GM11168 (cell line): ENCODE measurements at regions not wholly inside any gene's neighbourhood (a gene's known extent, or its start where the extent isn't known, plus 50 kb on each side); places are given as distances from the start of the nearest gene placed in this dataset.
"Not testable (repeated sequence)": the region's sequence is repeated elsewhere in the genome, so short reads cannot be mapped to it uniquely, and the experiment has no call there.

Source experiments
- in situ Hi-C: fragments of 300-500 bp; cut with MboI; formaldehyde crosslinking; loops from one replicate; pipeline ENCODE4 v1.12.0; 2022; ENCODE audit warnings: low sequenced_read_pairs; ENCODE audit not compliant: unreplicated experiment

DNA sequence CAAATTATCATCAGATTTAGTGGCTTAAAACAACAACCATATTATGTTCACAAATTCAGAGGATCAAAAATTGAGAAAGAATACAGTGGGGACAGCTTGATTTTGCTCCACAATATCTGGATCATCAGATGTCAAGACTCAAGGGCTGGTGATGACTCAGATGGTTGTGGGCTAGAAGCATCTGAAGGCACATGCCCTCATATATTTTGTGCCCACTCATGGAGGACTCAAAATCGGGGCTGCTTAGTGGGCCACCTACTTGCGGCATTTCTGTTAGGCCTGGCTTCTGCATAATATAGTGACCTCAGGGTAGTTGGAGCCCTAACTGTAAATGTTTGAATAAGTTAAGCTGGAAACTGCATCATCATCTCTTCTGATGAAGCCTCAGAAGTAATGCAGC, 584.5 kb downstream of the SLC16A7 start:
- in situ Hi-C loops: no loop called here

DNA sequence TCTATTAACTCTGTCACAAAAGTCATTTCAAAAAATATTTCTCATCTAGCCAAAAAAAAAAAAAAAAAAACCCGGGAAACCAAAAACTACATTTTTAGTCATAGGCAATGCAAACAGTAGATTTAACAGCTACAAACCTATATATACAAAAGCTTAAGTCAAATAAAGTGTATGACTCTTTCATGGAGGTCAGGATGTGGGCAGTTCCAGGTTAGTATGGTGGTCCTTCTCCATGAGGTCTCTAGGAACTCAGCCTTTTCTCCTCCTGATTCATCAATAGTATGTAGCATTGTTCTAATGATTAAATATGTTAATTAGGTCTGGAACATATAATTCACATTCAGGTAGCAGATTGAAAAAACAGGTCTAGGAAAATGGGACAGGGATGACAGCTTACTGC, 586.5 kb downstream of the SLC16A7 start:
- in situ Hi-C loops: no loop called here

DNA sequence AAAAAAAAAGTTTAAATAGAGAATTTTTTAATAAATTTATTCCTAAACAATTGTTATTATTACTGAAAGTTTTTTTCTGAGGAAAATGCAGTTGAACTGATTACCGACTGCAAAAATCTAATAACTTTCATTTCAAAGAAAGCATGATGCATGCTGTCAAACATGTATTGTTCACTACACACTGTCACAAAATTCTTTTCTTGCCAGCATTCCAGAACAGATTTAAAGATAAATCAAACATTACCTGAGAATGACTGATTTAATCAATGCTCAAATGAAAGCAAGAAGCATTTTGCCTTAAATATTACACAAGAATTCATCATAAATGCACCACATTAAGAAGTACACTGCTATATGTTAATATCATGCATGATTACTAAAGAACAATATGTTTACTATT, 588.3 kb downstream of the SLC16A7 start:
- in situ Hi-C loops: no loop called here

DNA sequence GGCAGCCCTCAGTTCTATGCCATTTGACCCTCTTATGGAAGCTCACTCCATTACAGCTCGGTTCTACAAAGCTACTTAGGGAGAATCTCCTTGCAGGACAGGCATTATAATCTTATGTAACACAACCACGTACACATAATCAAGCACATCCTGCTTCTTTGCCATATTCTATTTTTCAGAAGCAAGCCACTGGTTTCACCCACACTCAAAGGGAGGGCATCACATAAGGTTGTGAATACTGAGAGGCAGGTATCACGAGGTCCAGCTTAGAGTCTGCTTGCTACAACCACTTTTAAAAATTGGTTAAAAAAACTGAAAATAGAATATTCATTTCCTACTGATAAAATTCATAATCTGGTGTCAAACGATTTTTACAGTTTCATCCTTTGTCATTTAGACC, 589.2 kb downstream of the SLC16A7 start:
- in situ Hi-C loops: no loop called here

DNA sequence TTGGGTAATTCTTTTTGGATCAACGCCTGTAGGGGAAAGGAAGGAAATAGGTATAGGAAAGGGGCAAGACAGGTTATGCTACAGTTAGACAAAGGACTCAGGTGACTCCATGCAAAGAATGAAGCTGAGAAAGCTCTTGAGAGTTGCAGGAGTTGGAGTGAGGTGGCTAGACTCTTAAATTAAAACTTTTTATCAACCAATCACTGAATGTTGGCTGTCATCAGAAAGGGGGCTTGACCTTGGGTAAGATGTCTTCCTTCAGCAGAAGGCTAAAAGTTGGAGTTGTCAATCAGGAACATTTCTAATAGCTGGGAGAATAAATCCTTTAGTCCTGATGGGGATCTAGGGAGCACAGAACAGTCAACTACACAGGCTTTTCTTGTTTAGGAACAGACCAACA, 595.4 kb downstream of the SLC16A7 start:
- in situ Hi-C loops: no loop called here

DNA sequence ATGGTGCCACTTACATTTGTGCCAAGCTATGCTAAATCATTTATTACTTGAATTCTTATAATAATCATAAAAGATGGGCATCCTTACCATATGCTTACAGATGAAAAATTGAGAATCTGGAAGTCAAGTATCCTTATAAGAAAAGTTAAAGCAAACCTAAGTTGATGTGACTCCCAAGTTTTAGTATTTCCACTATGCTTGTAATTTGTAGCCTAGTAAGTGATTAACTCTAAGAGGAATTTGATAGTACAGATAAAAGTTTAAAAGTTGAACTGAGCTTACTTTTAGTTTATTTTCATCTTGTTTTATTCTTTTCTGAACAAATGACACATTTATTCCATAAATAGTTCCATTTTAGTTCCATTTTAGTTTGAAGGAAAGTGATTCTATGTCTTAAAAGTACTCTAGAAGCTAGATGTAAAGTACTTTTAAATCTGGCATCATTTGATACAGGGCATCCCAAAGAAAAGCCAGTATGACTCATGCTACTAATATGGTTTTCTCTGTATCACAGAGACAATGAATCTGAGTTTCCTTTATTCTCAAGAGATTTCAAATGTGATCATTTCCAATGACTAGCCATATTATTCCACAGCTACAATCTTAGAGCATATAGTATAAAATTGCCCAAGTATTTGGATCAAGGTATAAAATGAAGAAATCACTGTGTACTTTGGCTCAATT, 596.0 kb downstream of the SLC16A7 start:
- in situ Hi-C loops: no loop called here

DNA sequence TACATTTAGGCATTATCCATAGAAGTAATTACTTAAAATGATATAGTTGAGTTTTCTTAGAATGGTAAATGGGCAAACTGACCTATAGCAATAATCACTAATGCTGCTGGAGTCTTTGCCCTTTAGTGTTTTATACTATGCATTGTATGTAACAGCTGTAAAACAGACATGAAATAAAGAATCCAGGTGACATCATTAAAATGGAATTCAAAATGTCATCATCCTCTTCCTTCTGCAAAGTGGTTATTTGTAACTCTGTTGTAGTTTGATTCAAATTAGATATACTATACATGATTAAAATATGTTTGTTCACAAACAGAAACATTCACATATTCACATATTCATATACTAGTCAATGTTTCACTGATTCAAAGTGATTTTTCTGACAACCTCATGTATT, 598.8 kb downstream of the SLC16A7 start:
- in situ Hi-C loops: no loop called here

DNA sequence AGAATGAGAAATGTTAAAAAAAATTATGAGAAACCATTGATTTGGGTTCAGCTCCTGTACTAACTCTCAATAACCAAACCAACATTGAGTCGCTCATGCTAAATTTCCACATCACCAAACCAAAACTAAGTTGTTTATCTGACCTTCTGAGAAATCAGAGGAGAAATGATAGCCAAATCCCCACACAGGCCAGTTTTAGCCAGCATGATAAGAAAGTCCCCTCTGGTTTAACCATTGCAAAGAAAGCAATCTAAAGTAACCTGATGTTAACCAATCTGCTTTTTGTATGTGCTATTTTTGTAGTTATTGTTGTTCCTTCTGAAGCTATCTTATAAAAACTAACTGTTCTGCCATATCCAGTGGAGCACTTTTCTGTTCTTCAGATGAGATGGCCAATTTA, 599.7 kb downstream of the SLC16A7 start:
- in situ Hi-C loops: no loop called here

DNA sequence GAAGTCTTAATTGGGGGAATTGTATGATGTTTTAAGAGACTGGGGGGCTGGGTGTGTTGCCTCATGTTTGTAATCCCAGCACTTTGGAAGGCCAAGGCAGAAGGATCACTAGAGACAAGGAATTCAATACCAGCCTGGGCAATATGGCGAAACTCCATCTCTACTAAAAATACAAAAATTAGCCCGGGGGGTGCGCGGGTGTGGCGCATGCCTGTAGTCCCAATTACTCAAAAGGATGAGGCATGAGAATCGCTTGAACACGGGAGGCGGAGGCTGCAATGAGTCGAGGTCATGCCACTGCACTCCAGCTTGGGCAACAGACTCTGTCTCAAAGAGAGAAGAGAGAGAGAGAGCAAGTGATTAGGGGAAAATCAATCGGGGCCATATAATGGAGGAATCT, 600.5 kb downstream of the SLC16A7 start:
- in situ Hi-C loops: no loop called here

DNA sequence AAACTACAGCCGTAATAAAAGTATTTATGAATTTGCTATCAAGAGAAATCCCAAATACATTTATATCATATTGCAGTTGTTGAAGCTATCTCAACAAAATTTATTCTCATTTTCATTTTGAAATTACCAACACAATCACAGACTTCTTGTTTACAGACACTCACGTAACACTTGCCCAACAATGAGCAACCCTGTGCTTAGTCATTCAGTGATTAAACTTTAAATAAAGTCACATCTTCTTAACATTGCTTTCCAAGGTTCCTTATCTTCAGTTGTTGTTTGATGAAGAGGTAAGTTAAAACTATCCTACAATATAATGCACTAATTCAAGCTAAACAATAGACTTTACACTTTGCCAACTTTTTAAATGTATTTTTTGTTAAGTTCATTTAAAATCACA, 601.8 kb downstream of the SLC16A7 start:
- in situ Hi-C loops: no loop called here

DNA sequence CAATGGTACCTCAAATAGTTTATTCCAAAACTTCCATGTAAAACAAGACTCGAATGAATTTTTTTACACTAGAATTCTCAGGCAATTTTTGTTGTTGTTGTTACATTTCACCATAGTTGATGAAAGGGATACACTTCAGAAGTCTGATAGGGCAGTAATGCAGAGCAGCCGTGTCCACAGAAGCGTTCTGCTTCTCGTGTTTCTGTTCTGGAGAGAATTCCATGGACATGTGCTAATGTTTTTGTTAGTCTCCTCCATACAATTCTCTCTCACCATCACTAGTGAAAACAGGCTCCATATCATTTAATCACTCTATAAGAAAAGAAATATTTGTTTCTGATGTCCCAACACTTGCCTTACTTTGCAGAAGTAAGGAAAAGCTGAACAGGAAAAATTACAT, 606.1 kb downstream of the SLC16A7 start:
- in situ Hi-C loops: no loop called here

DNA sequence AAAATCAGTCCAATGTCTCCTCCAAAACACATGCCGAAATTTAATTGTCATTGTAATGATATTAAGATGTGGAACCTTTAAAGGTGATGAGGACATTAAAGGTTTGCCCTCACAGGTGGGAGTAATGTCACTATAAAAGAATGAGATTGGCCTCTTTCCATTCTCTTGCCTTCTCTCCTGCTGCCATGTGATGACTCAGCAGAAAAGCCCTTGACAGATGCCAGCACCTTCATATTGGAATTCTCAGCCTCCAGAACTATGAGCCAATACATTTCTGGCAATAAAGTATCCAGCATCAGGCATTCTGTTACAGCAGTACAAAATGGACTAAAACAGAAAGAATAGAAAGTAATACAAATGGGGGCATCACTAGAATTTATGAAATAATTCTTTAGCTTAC, 609.7 kb downstream of the SLC16A7 start:
- in situ Hi-C loops: no loop called here

DNA sequence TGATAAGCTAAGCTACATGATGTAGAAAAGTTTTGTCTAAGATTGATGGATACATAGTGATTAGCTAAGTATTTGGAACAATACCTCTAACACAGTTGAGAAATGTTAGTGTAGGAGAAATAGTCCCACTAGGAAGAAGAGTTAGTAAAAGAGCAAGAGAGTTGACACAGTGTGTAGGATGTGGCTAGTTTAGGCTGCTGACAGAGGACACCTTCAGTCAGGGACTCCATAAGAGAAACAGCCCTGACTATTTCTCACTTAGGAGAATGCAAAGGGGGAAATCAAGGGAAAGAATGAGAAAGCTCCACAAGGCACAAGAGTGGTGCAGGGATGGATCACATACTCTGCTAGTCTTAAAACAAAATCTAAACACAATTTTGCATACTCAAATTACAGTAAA, 613.7 kb downstream of the SLC16A7 start:
- in situ Hi-C loops: no loop called here

DNA sequence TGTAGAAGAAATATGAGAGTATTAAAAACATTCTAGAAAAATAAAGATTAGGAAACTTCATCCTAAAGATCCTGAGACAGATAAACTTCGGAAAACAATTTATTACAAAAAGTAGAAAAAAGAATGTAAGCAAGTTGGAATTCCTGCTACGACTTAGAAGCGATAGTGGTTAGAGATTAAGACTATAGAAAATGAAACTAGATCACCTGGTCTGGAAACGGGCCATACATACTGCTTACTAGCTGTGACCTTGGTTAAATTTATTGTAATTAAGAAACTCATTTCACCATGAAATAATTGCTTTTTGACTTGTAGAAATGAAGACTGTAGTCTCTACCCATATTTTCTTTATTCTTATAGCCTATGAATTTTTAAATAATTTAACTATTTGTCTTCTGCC, 614.1 kb downstream of the SLC16A7 start:
- in situ Hi-C loops: no loop called here

DNA sequence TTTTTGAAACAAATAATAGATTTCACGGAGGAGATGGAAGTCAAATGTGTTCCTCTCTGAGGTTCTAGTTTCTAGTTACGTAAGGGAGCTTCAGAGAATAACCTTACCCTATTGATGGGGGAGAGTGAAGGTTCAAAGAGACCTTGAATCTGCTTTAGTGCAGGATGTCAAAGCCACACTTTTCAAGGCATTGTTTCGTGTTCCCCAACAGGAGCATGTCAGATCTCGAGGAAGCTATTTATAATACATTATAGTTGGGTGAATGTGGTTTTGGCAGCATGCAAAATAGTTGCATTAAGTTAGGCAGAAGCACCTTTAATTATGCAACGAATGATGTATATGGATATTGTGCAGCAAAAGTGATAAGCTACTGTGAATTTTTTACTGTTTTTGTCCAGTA, 614.9 kb downstream of the SLC16A7 start:
- in situ Hi-C loops: no loop called here

DNA sequence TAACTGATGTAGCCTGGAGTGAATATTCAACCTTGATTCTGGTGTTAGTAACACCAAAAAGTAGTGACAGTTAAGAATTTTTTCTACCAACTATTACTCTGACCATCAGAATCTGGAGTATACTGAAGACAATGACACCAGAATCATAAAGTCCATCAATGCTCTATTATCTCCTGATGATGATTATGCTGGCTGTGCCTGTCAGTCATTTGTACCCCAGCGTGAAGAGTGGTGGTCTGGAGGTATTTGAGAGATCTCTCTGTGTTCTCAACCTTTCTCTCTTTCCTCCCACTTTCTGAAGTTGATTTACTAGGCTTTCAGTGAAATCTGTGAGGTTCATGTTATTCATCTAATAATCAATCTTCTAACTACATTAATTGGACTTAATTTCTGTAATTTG, 615.4 kb downstream of the SLC16A7 start:
- in situ Hi-C loops: no loop called here

DNA sequence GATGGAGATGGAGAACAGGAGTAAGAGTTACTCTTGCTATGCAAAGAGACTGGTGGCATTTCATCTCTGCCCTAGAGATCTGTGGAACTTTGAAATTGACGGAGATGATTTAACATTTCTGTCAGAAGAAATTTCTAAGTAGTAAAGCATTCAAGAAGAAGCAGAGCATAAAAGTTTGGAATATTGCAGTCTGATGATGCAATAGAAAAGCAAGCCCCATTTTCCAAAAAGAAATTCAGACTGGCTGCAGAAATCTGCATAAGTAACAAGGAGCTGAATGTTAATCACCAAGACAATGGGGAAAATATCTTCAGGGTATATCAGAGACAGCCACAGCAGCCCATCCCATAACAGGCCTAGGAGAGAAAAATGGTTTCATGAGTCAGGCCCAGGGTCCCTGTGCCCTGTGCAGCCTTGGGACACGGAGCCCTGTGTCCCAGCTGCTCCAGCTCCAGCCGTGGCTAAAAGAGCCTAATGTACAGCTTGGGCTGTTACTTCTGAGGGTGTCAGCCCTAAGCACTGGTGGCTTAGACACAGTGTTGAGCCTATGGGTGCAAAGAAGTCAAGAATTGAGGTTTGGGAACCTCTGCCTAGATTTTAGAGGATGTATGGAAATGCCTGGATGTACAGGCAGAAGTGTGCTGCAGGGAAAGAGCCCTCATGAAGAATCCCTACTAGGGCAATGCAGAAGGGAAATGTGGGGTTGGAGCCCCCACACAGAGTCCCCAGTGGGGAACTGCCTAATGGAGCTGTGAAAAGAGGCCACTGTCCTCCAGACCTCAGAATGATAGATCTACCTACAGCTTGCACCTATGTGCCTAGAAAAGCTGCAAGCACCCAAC, 616.6 kb downstream of the SLC16A7 start:
- in situ Hi-C loops: no loop called here

DNA sequence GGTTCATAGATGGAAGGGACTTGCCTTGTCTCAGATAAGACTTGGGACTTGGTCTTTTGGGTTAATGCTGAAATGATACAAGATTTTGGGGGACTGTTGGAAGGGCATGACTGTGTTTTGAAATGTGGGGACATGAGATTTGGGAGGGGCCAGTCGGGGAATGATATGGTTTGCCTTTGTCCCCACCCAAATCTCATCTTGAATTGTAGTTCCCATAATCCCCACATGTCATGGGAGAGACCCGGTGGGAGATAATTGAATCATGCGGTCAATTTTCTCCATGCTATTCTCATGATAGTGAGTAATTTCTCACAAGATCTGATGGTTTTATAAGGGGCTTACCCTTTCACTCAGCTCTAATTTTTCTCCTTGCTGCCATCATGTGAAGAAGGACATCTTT, 617.4 kb downstream of the SLC16A7 start:
- in situ Hi-C loops: not testable (repeated sequence)

DNA sequence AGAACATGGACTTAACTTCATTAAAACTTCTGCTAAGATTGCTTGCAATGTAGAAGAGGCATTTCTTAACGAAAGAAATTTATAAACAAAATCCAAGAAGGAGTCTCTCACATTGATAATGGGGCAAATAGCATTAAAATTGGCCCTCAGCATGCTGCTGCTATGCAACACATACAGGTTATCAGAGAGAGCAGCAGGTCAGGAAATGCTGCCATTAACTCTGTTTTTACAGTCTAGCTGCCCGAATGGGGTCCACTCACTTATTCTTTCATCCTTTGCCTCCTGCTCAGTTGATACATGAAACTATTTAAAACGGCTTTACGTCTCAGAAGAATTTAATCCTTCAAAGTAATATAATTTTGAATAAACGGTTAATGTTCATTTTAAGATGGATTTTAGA, 620.4 kb downstream of the SLC16A7 start:
- in situ Hi-C loops: no loop called here

DNA sequence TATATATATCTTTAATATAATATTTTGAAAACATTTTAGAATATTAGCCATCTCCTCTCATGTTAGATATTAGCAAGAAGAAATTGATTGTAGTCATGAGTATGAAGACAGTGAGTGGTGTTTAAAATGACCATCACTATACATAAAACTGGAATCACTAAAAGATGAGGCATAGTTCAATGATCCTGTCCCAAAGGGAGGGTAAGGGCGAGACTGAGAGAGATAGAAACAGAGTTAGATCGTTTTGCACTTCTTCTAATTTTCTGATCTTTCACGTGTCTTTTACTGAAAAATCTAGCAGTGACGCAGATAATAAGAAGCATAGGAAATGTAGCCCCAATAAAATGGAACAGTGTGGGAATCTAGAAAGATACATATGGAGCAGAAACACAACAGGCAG, 627.4 kb downstream of the SLC16A7 start:
- in situ Hi-C loops: no loop called here

DNA sequence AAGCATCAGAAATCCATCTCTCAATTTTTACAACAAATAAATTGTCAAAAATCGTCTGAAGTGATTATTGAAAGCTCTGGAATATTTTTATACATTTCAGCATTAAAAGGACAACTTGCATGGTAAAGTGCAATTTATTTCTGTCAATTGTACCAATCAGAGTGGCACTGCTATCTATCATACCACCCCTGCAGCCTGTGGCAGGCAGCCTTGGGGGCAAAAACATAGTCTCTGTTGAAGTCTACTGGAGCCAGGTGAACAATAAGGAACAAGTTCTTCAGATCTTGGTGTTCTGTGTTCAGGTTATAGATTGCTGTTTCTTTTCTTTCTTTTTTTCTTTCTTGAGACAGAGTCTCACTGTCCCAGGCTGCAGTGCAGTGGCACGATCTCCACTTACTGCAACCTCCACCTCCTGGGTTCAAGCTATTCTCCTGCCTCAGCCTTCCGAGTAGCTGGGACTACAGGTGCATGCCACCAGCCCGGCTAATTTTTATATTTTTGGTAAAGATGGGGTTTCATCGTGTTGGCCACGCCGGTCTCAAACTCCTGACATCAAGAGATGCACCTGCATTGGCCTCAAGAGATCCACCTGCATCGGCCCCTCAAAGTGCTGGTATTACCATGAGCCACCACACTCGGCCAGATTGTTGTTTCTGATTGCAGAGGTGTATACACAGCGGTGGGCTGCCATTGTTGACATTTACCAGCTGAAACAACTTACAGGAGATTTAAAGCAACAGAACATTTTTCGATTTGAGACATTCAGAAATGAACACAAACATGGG, 629.6 kb downstream of the SLC16A7 start:
- in situ Hi-C loops: no loop called here
